Right cardiac atrium (tissue), 5 donors: ENCODE measurements at regions not wholly inside any gene's neighbourhood (a gene's known extent, or its start where the extent isn't known, plus 50 kb on each side); places are given as distances from the start of the nearest gene placed in this dataset.

Experiments used
- ATAC-seq, 2 donors: fragments of 200-7000 bp; cut with Tn5 transposase; one replicate each; pipeline versions ENCODE4 v1.8.0 to v1.9.1; 2020; ENCODE audit warnings: moderate library complexity in 2 of 2, mild to moderate bottlenecking in 1 of 2
- DNase-seq, 3 donors: peaks; one replicate each; pipeline ENCODE4 v3.0.0-alpha.2; 2020
- H3K27ac ChIP-seq: one replicate; pipeline ENCODE4 v1.5.1; 2013; ENCODE audit warnings: mild to moderate bottlenecking, low read length, control low read depth, moderate library complexity
- H3K27me3 ChIP-seq: one replicate; pipeline ENCODE4 v1.6.1; 2013; ENCODE audit not compliant: control insufficient read depth, insufficient read depth
- H3K4me1 ChIP-seq: one replicate; pipeline ENCODE4 v1.6.1; 2013; ENCODE audit warnings: low read length; ENCODE audit not compliant: control insufficient read depth, insufficient read depth
- H3K4me3 ChIP-seq: one replicate; pipeline ENCODE4 v1.5.1; 2013; ENCODE audit warnings: low read length, control low read depth
- H3K9me3 ChIP-seq: one replicate; pipeline ENCODE4 v1.6.1; 2013; ENCODE audit warnings: low read length; ENCODE audit not compliant: control insufficient read depth
- WGBS: extraction: QIAGEN DNeasy Blood & Tissue Kit; methylation state at CpG from one replicate; pipeline ENCODE4 v1.1.7; 2013; 5-methylcytosine and 5-hydroxymethylcytosine counted together
- intact Hi-C, 4 donors: fragments of 100-400 bp; cut with DNase I; formaldehyde crosslinking; loops; one replicate each; pipeline versions ENCODE4 v1.11.0 to v1.14.0; 2022 to 2023
- donor health status: healthy with polysubstance abuse.
- donor health status: DM: no; HTN: yes; CAD: no.
- donor health status: DM: no; HTN: no; CAD: no.
- donor health status: DM: no; HTN: yes; CAD: no; lungs with severe emphysema.
- donor health status: DM: yes; HTN: yes; CAD: no.

- H3K4me3 ChIP-seq = no peak overlapping the region
- H3K27me3 ChIP-seq = no peaks in the 10 kb centered on the region
- no peaks in the 10 kb centered on the region for H3K9me3 ChIP-seq
- ATAC-seq (no peak), DNase-seq (peak in 2 of 3 donors; percentile 14 to 34)
- WGBS = 87% methylated on average over 3 of the region's 3 CpGs
- no peaks in the 10 kb centered on the region for H3K4me1 ChIP-seq
- no peak overlapping the region for H3K27ac ChIP-seq
- intact Hi-C loops = loop anchor here in 1 of 4 donors (5.0 kb wide), 1 partner anchor 237 kb away; the partner anchor contains the start of gene KIF26A
These were observed 204.9 kb upstream of the C14orf180 start for GRCh38 chr14:104374718-104375080.

- ATAC-seq (no peak), DNase-seq (peak in 2 of 3 donors; percentile 16 to 37)
- 93% methylated on average over 21 of the region's 21 CpGs for WGBS
- Histone ChIP-seq H3K27ac (no peak overlapping the region), H3K4me1 (no peaks in the 10 kb centered on the region), H3K27me3 (no peaks in the 10 kb centered on the region), H3K9me3 (peaks cover under 1% of the 10 kb centered on the region), H3K4me3 (no peak overlapping the region)
- intact Hi-C loops = no loop called here
These were observed 203.9 kb upstream of the C14orf180 start for GRCh38 chr14:104375551-104376201.

GRCh38 chr14:104376202-104377140 is 203.1 kb upstream of the C14orf180 start:
- no peak overlapping the region for H3K4me3 ChIP-seq
- H3K27me3 ChIP-seq = no peaks in the 10 kb centered on the region
- ATAC-seq (no peak), DNase-seq (peak in 2 of 3 donors; percentile 13 to 46)
- intact Hi-C loops = no loop called here
- peaks cover 2% of the 10 kb centered on the region for H3K9me3 ChIP-seq
- WGBS = 81% methylated on average over 31 of the region's 31 CpGs
- H3K27ac ChIP-seq = no peak overlapping the region
- no peaks in the 10 kb centered on the region for H3K4me1 ChIP-seq

GRCh38 chr14:104377256-104377655 is 202.3 kb upstream of the C14orf180 start:
- Histone ChIP-seq H3K9me3 (peaks cover 2% of the 10 kb centered on the region), H3K4me3 (no peak overlapping the region), H3K4me1 (no peaks in the 10 kb centered on the region), H3K27ac (no peak overlapping the region), H3K27me3 (no peaks in the 10 kb centered on the region)
- WGBS = 91% methylated on average over 10 of the region's 10 CpGs
- DNase-seq (peak in 1 of 3 donors; percentile 15), ATAC-seq (no peak)
- intact Hi-C loops = no loop called here

- Histone ChIP-seq H3K4me1 (no peaks in the 10 kb centered on the region), H3K27me3 (no peaks in the 10 kb centered on the region), H3K27ac (no peak overlapping the region), H3K4me3 (no peak overlapping the region), H3K9me3 (peaks cover 2% of the 10 kb centered on the region)
- ATAC-seq (no peak), DNase-seq (no peak)
- 60% methylated on average over 7 of the region's 7 CpGs for WGBS
- intact Hi-C loops = no loop called here
These were observed 200.9 kb upstream of the C14orf180 start for GRCh38 chr14:104378698-104379113.

GRCh38 chr14:104382361-104383087 is 197.0 kb upstream of the C14orf180 start:
- no peak for ATAC-seq
- intact Hi-C loops = no loop called here
- Histone ChIP-seq H3K4me3 (no peak overlapping the region), H3K4me1 (no peaks in the 10 kb centered on the region), H3K27ac (no peak overlapping the region), H3K9me3 (peaks cover 2% of the 10 kb centered on the region), H3K27me3 (no peaks in the 10 kb centered on the region)
- 91% methylated on average over 20 of the region's 20 CpGs for WGBS
- DNase-seq = peak in 1 of 3 donors; percentile 13

GRCh38 chr14:104383088-104383995 is 196.2 kb upstream of the C14orf180 start:
- 30% methylated on average over 26 of the region's 26 CpGs for WGBS
- DNase-seq (peak in 1 of 3 donors; percentile 46), ATAC-seq (peak in 1 of 2 donors; percentile 15)
- intact Hi-C loops = no loop called here
- Histone ChIP-seq H3K9me3 (peaks cover 2% of the 10 kb centered on the region), H3K27me3 (no peaks in the 10 kb centered on the region), H3K4me1 (no peaks in the 10 kb centered on the region), H3K4me3 (no peak overlapping the region), H3K27ac (no peak overlapping the region)

GRCh38 chr14:104383996-104384775 is 195.4 kb upstream of the C14orf180 start:
- Histone ChIP-seq H3K4me3 (no peak overlapping the region), H3K9me3 (peaks cover 2% of the 10 kb centered on the region), H3K4me1 (no peaks in the 10 kb centered on the region), H3K27ac (no peak overlapping the region), H3K27me3 (no peaks in the 10 kb centered on the region)
- WGBS = 45% methylated on average over 19 of the region's 19 CpGs
- intact Hi-C loops = no loop called here
- DNase-seq (peak in 1 of 3 donors; percentile 46), ATAC-seq (no peak)

GRCh38 chr14:104384776-104385071 is 194.8 kb upstream of the C14orf180 start:
- DNase-seq = no peak
- 89% methylated on average over 6 of the region's 6 CpGs for WGBS
- Histone ChIP-seq H3K27ac (no peak overlapping the region), H3K4me3 (no peak overlapping the region), H3K4me1 (no peaks in the 10 kb centered on the region), H3K27me3 (no peaks in the 10 kb centered on the region), H3K9me3 (peaks cover 2% of the 10 kb centered on the region)
- intact Hi-C loops = no loop called here
- no peak for ATAC-seq

GRCh38 chr14:104385111-104385510 is 194.5 kb upstream of the C14orf180 start:
- intact Hi-C loops = no loop called here
- 84% methylated on average over 15 of the region's 15 CpGs for WGBS
- Histone ChIP-seq H3K27me3 (no peaks in the 10 kb centered on the region), H3K9me3 (peaks cover 2% of the 10 kb centered on the region), H3K4me1 (no peaks in the 10 kb centered on the region), H3K4me3 (no peak overlapping the region), H3K27ac (no peak overlapping the region)
- no peak for ATAC-seq
- DNase-seq = no peak
